HEK293 (cell line): ENCODE measurements at regions not wholly inside any gene's neighbourhood (a gene's known extent, or its start where the extent isn't known, plus 50 kb on each side); places are given as distances from the start of the nearest gene placed in this dataset.
"Not testable (repeated sequence)": the region's sequence is repeated elsewhere in the genome, so short reads cannot be mapped to it uniquely, and the experiment has no call there.

ENCODE experiments used
- CTCF ChIA-PET: fragments of 350-600 bp; formaldehyde crosslinking; extraction: SDS; loops from one replicate; lab custom pipeline; 2021; ENCODE audit warnings: antibody characterized with exemption; lab: Yijun Ruan, JAX
- POLR2A ChIA-PET: fragments of 300-600 bp; formaldehyde crosslinking; extraction: SDS; loops from one replicate; lab custom pipeline; 2020; ENCODE audit warnings: antibody characterized with exemption, inconsistent platforms; lab: Yijun Ruan, JAX
- H3K27ac ChIP-seq: fragments of 200-500 bp; sonication (Bioruptor generic); 2 replicates; pipeline ENCODE4 v1.5.1; 2014; ENCODE audit warnings: low read depth, low read length, control low read depth, inconsistent platforms; ENCODE audit errors: extremely low read depth
- H3K36me3 ChIP-seq, 2 experiments: fragments of 200-500 bp in 1 of 2; sonication (Bioruptor generic) in 1 of 2; 1 replicate in 1 of 2; 2 replicates in 1 of 2; pipeline ENCODE4 v1.5.1; 2014 to 2017; ENCODE audit warnings: inconsistent platforms in 2 of 2, low read length in 2 of 2; ENCODE audit not compliant: control insufficient read depth in 2 of 2, insufficient read depth in 1 of 2
- H3K4me1 ChIP-seq: fragments of 200-500 bp; sonication (Bioruptor generic); 2 replicates; pipeline ENCODE4 v1.5.1; 2014; ENCODE audit warnings: mild to moderate bottlenecking, low read length, inconsistent platforms; ENCODE audit not compliant: control insufficient read depth, insufficient read depth
- H3K4me3 ChIP-seq: 2 replicates; pipeline ENCODE4 v1.5.1; 2011; ENCODE audit warnings: low read depth, mild to moderate bottlenecking, control low read depth, low read length, moderate library complexity
- H3K9me3 ChIP-seq: fragments of 200-500 bp; sonication (Bioruptor generic); 2 replicates; pipeline ENCODE4 v1.5.1; 2014; ENCODE audit warnings: low read depth, low read length, inconsistent platforms; ENCODE audit not compliant: control insufficient read depth, insufficient read depth
- AEBP2 ChIP-seq: fragments of 450-650 bp; formaldehyde crosslinking; IDR thresholded peaks from 2 replicates; pipeline ENCODE4 v1.5.1; 2016; ENCODE audit warnings: missing biosample characterization, missing genetic modification characterization, borderline replicate concordance
- KLF17 ChIP-seq: fragments of 450-650 bp; formaldehyde crosslinking; IDR thresholded peaks from 2 replicates; pipeline ENCODE4 v1.5.1; 2016; ENCODE audit warnings: missing biosample characterization, missing genetic modification characterization
- PRDM10 ChIP-seq: fragments of 450-650 bp; formaldehyde crosslinking; IDR thresholded peaks from 2 replicates; pipeline ENCODE4 v1.5.1; 2016; ENCODE audit warnings: missing biosample characterization, missing genetic modification characterization
- REST ChIP-seq: fragments of 450-650 bp; formaldehyde crosslinking; IDR thresholded peaks from 2 replicates; pipeline ENCODE4 v1.5.1; 2016; ENCODE audit warnings: missing biosample characterization, missing genetic modification characterization
- SCRT2 ChIP-seq: fragments of 450-650 bp; formaldehyde crosslinking; IDR thresholded peaks from 2 replicates; pipeline ENCODE4 v1.5.1; 2016; ENCODE audit warnings: missing biosample characterization, missing genetic modification characterization
- SP7 ChIP-seq: fragments of 450-650 bp; formaldehyde crosslinking; IDR thresholded peaks from 2 replicates; pipeline ENCODE4 v1.5.1; 2016; ENCODE audit warnings: missing biosample characterization, missing genetic modification characterization
- ZEB2 ChIP-seq: fragments of 450-650 bp; formaldehyde crosslinking; IDR thresholded peaks from 2 replicates; pipeline ENCODE4 v1.5.1; 2016; ENCODE audit warnings: missing biosample characterization, missing genetic modification characterization
- ZNF335 ChIP-seq: fragments of 450-650 bp; formaldehyde crosslinking; conservative IDR thresholded peaks from 2 replicates; pipeline ENCODE4 v1.5.1; 2016; ENCODE audit warnings: missing biosample characterization, missing genetic modification characterization
- ZNF350 ChIP-seq: fragments of 450-650 bp; formaldehyde crosslinking; IDR thresholded peaks from 2 replicates; pipeline ENCODE4 v1.5.0; 2017; ENCODE audit warnings: missing biosample characterization, mild to moderate bottlenecking, missing genetic modification characterization
- ZNF366 ChIP-seq: fragments of 450-650 bp; formaldehyde crosslinking; conservative IDR thresholded peaks from 2 replicates; pipeline ENCODE4 v1.5.1; 2016; ENCODE audit warnings: missing biosample characterization, missing genetic modification characterization
- ZNF629 ChIP-seq: fragments of 450-650 bp; formaldehyde crosslinking; IDR thresholded peaks from 2 replicates; pipeline ENCODE4 v1.5.1; 2017; ENCODE audit warnings: missing biosample characterization, missing genetic modification characterization

GRCh38 chr6:26957399-26958127, 289.9 kb upstream of the PRSS16 start:
- H3K36me3 ChIP-seq, H3K4me1 ChIP-seq, POLR2A ChIA-PET, H3K9me3 ChIP-seq: not testable (repeated sequence)
- Histone ChIP-seq H3K4me3 (peak overlapping the region; percentile 17), H3K27ac (peak overlapping the region; percentile 53; the same call in 1 of the 2 replicates)
- CTCF ChIA-PET: interaction anchor here (0.7 to 1.3 kb wide), 2 partner anchors 122 to 202 kb away, joined by 3 to 4 read pairs; no protein-coding TSS in a partner anchor
- TF ChIP-seq SCRT2 (tag by site-specific recombination) (peak; percentile 60), ZNF335 (peak; percentile 23; the same call in 1 of the 2 replicates), ZEB2 (tag by site-specific recombination) (0 out of 2 replicates have a peak, but pooled peaks have one; percentile 44), SP7 (0 out of 2 replicates have a peak, but pooled peaks have one; percentile 26)

- POLR2A ChIA-PET, H3K9me3 ChIP-seq, CTCF ChIA-PET, H3K27ac ChIP-seq, H3K36me3 ChIP-seq, H3K4me1 ChIP-seq: not testable (repeated sequence)
- TF ChIP-seq ZNF366 (tag by site-specific recombination) (peak; percentile 35; the same call in 1 of the 2 replicates), ZNF629 (tag by site-specific recombination) (peak; percentile 36; the same call in 1 of the 2 replicates), ZEB2 (tag by site-specific recombination) (0 out of 2 replicates have a peak, but pooled peaks have one; percentile 19)
- TF ChIP-seq, all 188 proteins: peak for 3; not testable (repeated sequence) for 185
- H3K4me3 ChIP-seq: not testable (repeated sequence)
Observed at GRCh38 chr6:26961236-26961635, 286.3 kb upstream of the PRSS16 start.

- H3K4me1 ChIP-seq: peaks cover 5% of the 10 kb centered on the region; the same call in 1 of the 2 replicates
- H3K27ac ChIP-seq: no peak overlapping the region
- no peaks in the 10 kb centered on the region for H3K36me3 ChIP-seq
- peak; percentile 72 for TF ChIP-seq REST (tag by site-specific recombination)
- TF ChIP-seq KLF17 (tag by site-specific recombination): no peak
- TF ChIP-seq, all 188 proteins: peak for 1
- Histone ChIP-seq H3K9me3 (no peaks in the 10 kb centered on the region), H3K4me3 (no peak overlapping the region)
- CTCF ChIA-PET: no interaction called here
- POLR2A ChIA-PET: no interaction called here
Observed at GRCh38 chr6:27002447-27002846, 245.1 kb upstream of the PRSS16 start.

- no peak overlapping the region for H3K4me3 ChIP-seq
- POLR2A ChIA-PET: interaction anchor here (0.6 kb wide), 1 partner anchor 693 kb away, joined by 4 read pairs; no protein-coding TSS in a partner anchor
- CTCF ChIA-PET: interaction anchor here (1.0 kb wide), 1 partner anchor 8 kb away, joined by 5 read pairs; no protein-coding TSS in a partner anchor
Observed at GRCh38 chr6:27007020-27007419, 240.5 kb upstream of the PRSS16 start.

More at GRCh38 chr6:27007020-27007419, 240.5 kb upstream of the PRSS16 start:
- no peak overlapping the region for H3K27ac ChIP-seq
- no peaks in the 10 kb centered on the region for H3K9me3 ChIP-seq
- no peaks in the 10 kb centered on the region for H3K36me3 ChIP-seq
- TF ChIP-seq AEBP2 (tag by site-specific recombination) (no peak), ZNF350 (tag by site-specific recombination) (no peak), PRDM10 (tag by site-specific recombination) (no peak)
- H3K4me1 ChIP-seq: peaks cover 5% of the 10 kb centered on the region; the same call in 1 of the 2 replicates
